Transverse colon (tissue), 4 donors: ENCODE measurements at regions not wholly inside any gene's neighbourhood (a gene's known extent, or its start where the extent isn't known, plus 50 kb on each side); places are given as distances from the start of the nearest gene placed in this dataset.

Experiments
- CTCF ChIP-seq, 5 experiments: fragments of 200-600 bp in 3 of 5; fragments of 450-650 bp in 2 of 5; sonication (generic) in 3 of 5; IDR thresholded peaks; 1 replicate in 2 of 5; 2 replicates in 3 of 5; pipeline ENCODE4 v1.5.1; 2016 to 2017; ENCODE audit warnings: antibody characterized with exemption in 5 of 5, inconsistent platforms in 3 of 5, mild to moderate bottlenecking in 2 of 5, moderate library complexity in 1 of 5
- EP300 ChIP-seq: sonication (generic); formaldehyde crosslinking; IDR thresholded peaks from one replicate; pipeline ENCODE4 v1.6.1; 2017; ENCODE audit warnings: antibody characterized with exemption, low read depth
- POLR2A ChIP-seq: fragments of 450-650 bp; IDR thresholded peaks from one replicate; pipeline ENCODE4 v1.6.1; 2016; ENCODE audit warnings: antibody characterized with exemption, mild to moderate bottlenecking, moderate library complexity
- POLR2AphosphoS5 ChIP-seq, 3 donors: sonication (generic); formaldehyde crosslinking; IDR thresholded peaks; one replicate each; pipeline ENCODE4 v1.6.1; 2016; ENCODE audit warnings: antibody characterized with exemption in 3 of 3

- no peak for TF ChIP-seq POLR2A
- TF ChIP-seq CTCF (IDR thresholded peaks at IDR 0.05): no peak
- TF ChIP-seq EP300: no peak
- TF ChIP-seq POLR2AphosphoS5 (IDR thresholded peaks at IDR 0.05): no peak
These were observed 97.4 kb upstream of the ITGA1 start for GRCh38 chr5:52690236-52690768.
